PC-3 (cell line): ENCODE measurements at regions not wholly inside any gene's neighbourhood (a gene's known extent, or its start where the extent isn't known, plus 50 kb on each side); places are given as distances from the start of the nearest gene placed in this dataset.

ENCODE experiments used
- ATAC-seq: fragments of 200-7000 bp; cut with Tn5 transposase; 2 replicates; pipeline ENCODE4 v1.9.1; 2020; ENCODE audit warnings: mild to moderate bottlenecking, moderate library complexity
- BruUV-seq: library from RNA; stranded (reverse); fragments of 400-500 nt; replicated peaks from 2 replicates; lab custom pipeline; 2021; lab: Mats Ljungman, UMichigan
- CTCF ChIA-PET: fragments of 300-600 bp; sonication (Branson Sonifier 250); formaldehyde crosslinking; loops from one replicate; lab custom pipeline; 2022; ENCODE audit warnings: antibody characterized with exemption; lab: Charles Lee
- POLR2A ChIA-PET: fragments of 300-600 bp; sonication (Branson Sonifier 250); formaldehyde crosslinking; loops from one replicate; lab custom pipeline; 2022; ENCODE audit warnings: antibody characterized with exemption; ENCODE audit not compliant: unreplicated experiment; lab: Charles Lee
- DNase-seq: peaks from one replicate; pipeline ENCODE4 v3.0.0-alpha.2; 2015
- H2AFZ ChIP-seq: fragments of 300-600 bp; sonication (generic); 2 replicates; pipeline ENCODE4 v1.6.0; 2016; ENCODE audit warnings: antibody characterized with exemption, low read length
- H3F3A ChIP-seq: fragments of 300-600 bp; sonication (generic); one replicate; pipeline ENCODE4 v1.6.0; 2017; ENCODE audit warnings: antibody characterized with exemption, low read length, control low read depth, mild to moderate bottlenecking; ENCODE audit not compliant: unreplicated experiment
- H3K27ac ChIP-seq: fragments of 300-600 bp; sonication (generic); 2 replicates; pipeline ENCODE4 v1.5.1; 2016; ENCODE audit warnings: mild to moderate bottlenecking, low read length
- H3K27me3 ChIP-seq: fragments of 300-600 bp; sonication (generic); 2 replicates; pipeline ENCODE4 v1.6.1; 2016; ENCODE audit warnings: low read length, mixed read lengths
- H3K36me3 ChIP-seq: fragments of 300-600 bp; sonication (generic); 2 replicates; pipeline ENCODE4 v1.6.1; 2016; ENCODE audit warnings: low read depth, mixed run types, low read length, mixed read lengths
- H3K4me1 ChIP-seq: fragments of 300-600 bp; sonication (generic); 2 replicates; pipeline ENCODE4 v1.5.1; 2016; ENCODE audit warnings: low read length; ENCODE audit not compliant: insufficient read depth
- H3K4me2 ChIP-seq: fragments of 300-600 bp; sonication (generic); 2 replicates; pipeline ENCODE4 v1.6.0; 2016; ENCODE audit warnings: low read length
- H3K4me3 ChIP-seq: fragments of 300-600 bp; sonication (generic); 2 replicates; pipeline ENCODE4 v1.5.1; 2016; ENCODE audit warnings: mild to moderate bottlenecking, low read length, mixed read lengths
- H3K79me2 ChIP-seq: fragments of 300-600 bp; sonication (generic); 2 replicates; pipeline ENCODE4 v1.6.1; 2017; ENCODE audit warnings: low read length, mixed read lengths
- H3K9ac ChIP-seq: fragments of 300-600 bp; sonication (generic); 2 replicates; pipeline ENCODE4 v1.6.0; 2016; ENCODE audit warnings: mild to moderate bottlenecking, low read length
- H3K9me2 ChIP-seq: fragments of 300-600 bp; sonication (generic); replicated peaks from 2 replicates; pipeline ENCODE4 v1.6.1; 2016; ENCODE audit warnings: mixed run types, low read length, mixed read lengths
- H3K9me3 ChIP-seq: fragments of 300-600 bp; sonication (generic); 2 replicates; pipeline ENCODE4 v1.6.1; 2016; ENCODE audit warnings: low read length, mixed read lengths
- H4K20me1 ChIP-seq: fragments of 300-600 bp; sonication (generic); 2 replicates; pipeline ENCODE4 v1.6.1; 2016; ENCODE audit warnings: low read length, mixed read lengths
- EZH2 ChIP-seq: fragments of 300-600 bp; sonication (generic); IDR thresholded peaks from one replicate; pipeline ENCODE4 v1.6.1; 2017; ENCODE audit warnings: antibody characterized with exemption, mild to moderate bottlenecking, low read length; ENCODE audit not compliant: unreplicated experiment
- EZH2phosphoT487 ChIP-seq: fragments of 300-600 bp; sonication (generic); IDR thresholded peaks from 2 replicates; pipeline ENCODE4 v1.6.1; 2018; ENCODE audit warnings: mild to moderate bottlenecking, antibody characterized with exemption, low read length, borderline replicate concordance
- intact Hi-C: fragments of 100-400 bp; cut with micrococcal nuclease; formaldehyde crosslinking; loops from 2 replicates; pipeline ENCODE4 v1.9.0; 2023
- TF ChIP-seq, protein P1 (sequence below): fragments of 300-600 bp; sonication (generic); conservative IDR thresholded peaks from 2 replicates; pipeline ENCODE4 v1.5.1; 2017; ENCODE audit warnings: antibody characterized with exemption, low read depth, mild to moderate bottlenecking, low read length

DNA sequence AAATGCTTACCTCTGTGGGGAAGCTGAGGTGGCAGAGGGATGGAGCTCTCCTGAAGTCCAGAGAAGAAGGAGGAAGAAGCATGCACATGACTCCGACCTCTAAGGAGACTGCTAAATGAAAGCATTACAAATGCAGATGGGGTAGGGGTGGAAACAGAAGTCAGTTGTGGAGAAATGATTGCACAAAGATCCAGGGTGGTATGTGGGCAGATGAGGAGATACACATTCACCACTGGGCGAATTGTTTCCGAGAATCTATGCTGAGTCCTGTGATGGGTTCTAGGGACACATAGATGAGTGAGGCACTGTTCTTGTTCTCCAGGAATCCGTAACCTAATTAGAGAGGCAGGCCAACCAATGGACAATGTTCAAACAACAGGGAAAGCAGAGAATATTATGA is 188.9 kb upstream of the ZBED5 start:
- Histone ChIP-seq H3F3A (no peaks in the 10 kb centered on the region), H3K27ac (no peak overlapping the region), H3K79me2 (no peaks in the 10 kb centered on the region), H3K9me2 (no peaks in the 10 kb centered on the region), H4K20me1 (no peaks in the 10 kb centered on the region), H3K4me2 (no peak overlapping the region), H3K9me3 (no peaks in the 10 kb centered on the region), H3K27me3 (no peaks in the 10 kb centered on the region), H3K9ac (no peak overlapping the region), H3K36me3 (no peaks in the 10 kb centered on the region), H3K4me3 (no peak overlapping the region), H3K4me1 (no peaks in the 10 kb centered on the region), H2AFZ (no peak overlapping the region)
- no TSS peak for BruUV-seq
- DNase-seq (no peak), ATAC-seq (no peak)
- ChIA-PET CTCF (no interaction called here), POLR2A (no interaction called here)
- TF ChIP-seq EZH2, result no peak
- TF ChIP-seq, protein P1, sequence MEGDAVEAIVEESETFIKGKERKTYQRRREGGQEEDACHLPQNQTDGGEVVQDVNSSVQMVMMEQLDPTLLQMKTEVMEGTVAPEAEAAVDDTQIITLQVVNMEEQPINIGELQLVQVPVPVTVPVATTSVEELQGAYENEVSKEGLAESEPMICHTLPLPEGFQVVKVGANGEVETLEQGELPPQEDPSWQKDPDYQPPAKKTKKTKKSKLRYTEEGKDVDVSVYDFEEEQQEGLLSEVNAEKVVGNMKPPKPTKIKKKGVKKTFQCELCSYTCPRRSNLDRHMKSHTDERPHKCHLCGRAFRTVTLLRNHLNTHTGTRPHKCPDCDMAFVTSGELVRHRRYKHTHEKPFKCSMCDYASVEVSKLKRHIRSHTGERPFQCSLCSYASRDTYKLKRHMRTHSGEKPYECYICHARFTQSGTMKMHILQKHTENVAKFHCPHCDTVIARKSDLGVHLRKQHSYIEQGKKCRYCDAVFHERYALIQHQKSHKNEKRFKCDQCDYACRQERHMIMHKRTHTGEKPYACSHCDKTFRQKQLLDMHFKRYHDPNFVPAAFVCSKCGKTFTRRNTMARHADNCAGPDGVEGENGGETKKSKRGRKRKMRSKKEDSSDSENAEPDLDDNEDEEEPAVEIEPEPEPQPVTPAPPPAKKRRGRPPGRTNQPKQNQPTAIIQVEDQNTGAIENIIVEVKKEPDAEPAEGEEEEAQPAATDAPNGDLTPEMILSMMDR, result no peak
- TF ChIP-seq EZH2phosphoT487, result no peak
- intact Hi-C loops, result no loop called here

DNA sequence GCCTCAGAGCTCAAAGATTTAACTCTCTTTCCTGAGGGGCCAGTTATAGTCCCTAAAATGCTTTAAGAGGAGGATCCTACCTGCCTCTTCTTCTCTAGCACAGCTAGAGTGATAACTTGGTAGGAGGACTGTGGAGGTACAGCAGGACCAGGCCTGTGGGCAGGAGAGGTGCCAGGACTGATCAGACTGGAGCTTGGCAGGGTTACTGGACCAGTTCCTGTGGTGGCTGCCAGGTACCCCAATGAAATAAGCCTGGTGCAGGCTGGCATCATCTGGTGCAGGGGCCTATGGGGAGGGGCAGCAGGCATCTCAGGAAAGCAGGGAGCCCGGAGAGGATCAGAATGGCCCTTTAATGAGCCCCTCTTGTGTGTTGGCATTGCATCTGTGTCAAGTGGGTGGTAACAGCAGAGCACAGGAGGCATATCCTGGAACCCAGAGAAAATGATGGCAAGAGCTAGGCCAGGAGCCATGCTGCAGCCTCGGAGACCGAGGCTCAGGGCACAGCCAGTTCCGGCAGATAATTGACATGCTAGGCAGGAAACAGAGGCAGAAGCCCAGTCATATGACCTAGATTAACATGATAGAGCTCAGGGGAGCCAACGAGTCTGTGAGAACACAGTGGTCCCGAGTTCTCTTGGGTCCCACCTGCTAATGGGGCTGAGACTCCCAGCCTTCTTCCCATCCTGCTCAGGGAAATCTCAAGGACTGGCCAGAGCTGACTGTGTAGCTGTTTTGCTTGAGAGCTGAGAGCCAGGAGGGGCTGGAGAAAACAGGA is 187.5 kb upstream of the ZBED5 start:
- Histone ChIP-seq H3K9me3 (no peaks in the 10 kb centered on the region), H3K79me2 (no peaks in the 10 kb centered on the region), H3K36me3 (no peaks in the 10 kb centered on the region), H3K27ac (no peak overlapping the region), H3K27me3 (no peaks in the 10 kb centered on the region), H3K4me1 (no peaks in the 10 kb centered on the region), H2AFZ (no peak overlapping the region), H4K20me1 (no peaks in the 10 kb centered on the region), H3K9me2 (no peaks in the 10 kb centered on the region), H3K4me3 (no peak overlapping the region), H3K4me2 (no peak overlapping the region), H3K9ac (no peak overlapping the region), H3F3A (no peaks in the 10 kb centered on the region)
- intact Hi-C loops, result no loop called here
- TF ChIP-seq EZH2phosphoT487, result no peak
- DNase-seq, result no peak
- ATAC-seq, result no peak
- no TSS peak for BruUV-seq
- CTCF ChIA-PET, result no interaction called here
- POLR2A ChIA-PET, result interaction anchor here (0.6 kb wide), 1 partner anchor 43 kb away, joined by 8 read pairs; no protein-coding TSS in a partner anchor

DNA sequence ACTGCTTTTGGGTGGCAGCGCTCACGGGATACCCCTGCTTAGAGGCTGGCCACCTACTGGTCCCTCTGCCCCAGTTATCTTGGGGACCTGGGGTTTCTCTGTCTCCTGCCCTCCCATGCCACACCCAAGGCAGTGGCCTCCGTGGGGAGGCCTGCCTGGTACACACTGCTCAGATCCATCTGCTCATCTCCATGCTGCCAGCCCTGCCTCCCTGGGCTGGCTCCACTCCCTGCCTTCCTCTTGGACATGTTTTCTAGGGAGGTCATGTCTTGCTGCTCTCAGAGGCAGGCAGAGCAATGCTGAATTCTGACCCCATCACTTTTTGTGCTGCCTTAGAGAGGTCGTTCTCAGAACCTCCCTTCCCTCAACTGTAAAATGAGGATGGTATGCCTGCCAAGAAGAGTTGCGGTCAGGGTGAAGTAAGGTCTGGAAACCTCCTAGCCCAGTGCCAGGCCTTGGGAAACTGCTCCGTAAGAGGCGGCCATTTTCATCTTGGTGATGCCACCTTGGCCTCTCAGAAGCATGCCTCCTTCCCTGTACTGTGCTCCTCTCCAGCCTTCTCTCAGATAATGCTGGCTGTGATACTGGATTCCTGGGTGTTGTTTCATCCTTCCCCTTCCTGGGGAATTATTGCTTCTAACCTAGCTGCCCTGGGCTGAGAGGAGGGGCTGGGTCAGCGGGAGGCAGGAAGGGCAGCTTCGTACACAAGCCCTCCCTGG is 186.4 kb upstream of the ZBED5 start:
- no peaks in the 10 kb centered on the region for H4K20me1 ChIP-seq
- no peak for DNase-seq
- ATAC-seq, result no peak
- TF ChIP-seq EZH2 (no peak), EZH2phosphoT487 (no peak)
- TF ChIP-seq, protein P1, result no peak
- no peak overlapping the region for H3K9ac ChIP-seq
- H2AFZ ChIP-seq, result no peak overlapping the region
- no peaks in the 10 kb centered on the region for H3K9me2 ChIP-seq
- no peaks in the 10 kb centered on the region for H3K36me3 ChIP-seq
- H3K4me3 ChIP-seq, result no peak overlapping the region
- H3K4me2 ChIP-seq, result no peak overlapping the region
- no peaks in the 10 kb centered on the region for H3K4me1 ChIP-seq
- no TSS peak for BruUV-seq
- ChIA-PET POLR2A (no interaction called here), CTCF (no interaction called here)
- H3K27ac ChIP-seq, result no peak overlapping the region
- H3F3A ChIP-seq, result no peaks in the 10 kb centered on the region
- no peaks in the 10 kb centered on the region for H3K9me3 ChIP-seq
- no peaks in the 10 kb centered on the region for H3K79me2 ChIP-seq
- intact Hi-C loops, result no loop called here
- H3K27me3 ChIP-seq, result no peaks in the 10 kb centered on the region
